IMR-90 (cell line): ENCODE measurements at regions not wholly inside any gene's neighbourhood (a gene's known extent, or its start where the extent isn't known, plus 50 kb on each side); places are given as distances from the start of the nearest gene placed in this dataset.

Source experiments
- ATAC-seq: fragments of 200-7000 bp; cut with Tn5 transposase; 2 replicates; pipeline ENCODE4 v1.9.1; 2020; ENCODE audit warnings: low read depth, mild to moderate bottlenecking, moderate library complexity
- BruUV-seq: library from RNA; stranded (reverse); fragments of 400-500 nt; replicated peaks from 2 replicates; lab custom pipeline; 2021; lab: Mats Ljungman, UMichigan
- CTCF ChIA-PET: fragments of 300-600 bp; formaldehyde crosslinking; extraction: SDS; loops from one replicate; lab custom pipeline; 2021; ENCODE audit warnings: antibody characterized with exemption; lab: Yijun Ruan, JAX
- POLR2A ChIA-PET: fragments of 300-600 bp; sonication (Branson Sonifier 250); formaldehyde crosslinking; loops from one replicate; lab custom pipeline; 2022; ENCODE audit warnings: antibody characterized with exemption; ENCODE audit not compliant: unreplicated experiment; lab: Charles Lee
- DNase-seq: peaks from one replicate; pipeline ENCODE4 v3.0.0; 2013
- H2AFZ ChIP-seq: replicated peaks from 2 replicates; pipeline ENCODE3; 2013; ENCODE audit warnings: low read length, mild to moderate bottlenecking; ENCODE audit not compliant: poor library complexity
- H2AK5ac ChIP-seq: 2 replicates; pipeline ENCODE4 v1.6.1; 2013; ENCODE audit warnings: low read depth, low read length, inconsistent platforms
- H2AK9ac ChIP-seq: replicated peaks from 2 replicates; pipeline ENCODE3; 2013; ENCODE audit warnings: mild to moderate bottlenecking, low read depth, low read length, moderate library complexity; ENCODE audit not compliant: poor library complexity
- H2BK120ac ChIP-seq: 2 replicates; pipeline ENCODE4 v1.6.1; 2013; ENCODE audit warnings: low read depth, low read length, inconsistent platforms
- H2BK15ac ChIP-seq: 3 replicates; pipeline ENCODE4 v1.6.1; 2013; ENCODE audit warnings: low read depth, low read length, inconsistent platforms
- H2BK20ac ChIP-seq: 2 replicates; pipeline ENCODE4 v1.6.1; 2013; ENCODE audit warnings: low read depth, mild to moderate bottlenecking, inconsistent platforms, low read length, moderate library complexity
- H2BK5ac ChIP-seq: 2 replicates; pipeline ENCODE4 v1.6.1; 2013; ENCODE audit warnings: mild to moderate bottlenecking, low read depth, low read length, inconsistent platforms; ENCODE audit not compliant: poor library complexity, severe bottlenecking
- H3K14ac ChIP-seq: replicated peaks from 2 replicates; pipeline ENCODE4 v1.6.1; 2013; ENCODE audit warnings: low read depth, low read length, inconsistent platforms
- H3K18ac ChIP-seq: 2 replicates; pipeline ENCODE4 v1.6.1; 2013; ENCODE audit warnings: low read depth, low read length, control low read depth
- H3K23ac ChIP-seq: 2 replicates; pipeline ENCODE4 v1.6.1; 2013; ENCODE audit warnings: low read depth, low read length, inconsistent platforms
- H3K27ac ChIP-seq: 2 replicates; pipeline ENCODE4 v1.5.1; 2013; ENCODE audit warnings: mild to moderate bottlenecking, control low read depth, low read length; ENCODE audit not compliant: insufficient read depth
- H3K27me3 ChIP-seq: 2 replicates; pipeline ENCODE4 v1.6.1; 2013; ENCODE audit warnings: low read length; ENCODE audit not compliant: control insufficient read depth, insufficient read depth
- H3K36me3 ChIP-seq: 2 replicates; pipeline ENCODE4 v1.6.1; 2013; ENCODE audit warnings: low read length, mixed read lengths; ENCODE audit not compliant: control insufficient read depth, insufficient read depth
- H3K4ac ChIP-seq: 2 replicates; pipeline ENCODE4 v1.6.1; 2013; ENCODE audit warnings: low read depth, low read length, inconsistent platforms
- H3K4me1 ChIP-seq: 2 replicates; pipeline ENCODE4 v1.6.1; 2013; ENCODE audit warnings: low read length, mixed read lengths; ENCODE audit not compliant: control insufficient read depth, insufficient read depth
- H3K4me2 ChIP-seq: 2 replicates; pipeline ENCODE4 v1.6.1; 2013; ENCODE audit warnings: low read depth, mild to moderate bottlenecking, control low read depth, low read length, moderate library complexity
- H3K4me3 ChIP-seq: 2 replicates; pipeline ENCODE4 v1.5.1; 2013; ENCODE audit warnings: low read depth, mild to moderate bottlenecking, control low read depth, low read length, moderate library complexity; ENCODE audit not compliant: insufficient read depth
- H3K56ac ChIP-seq: 2 replicates; pipeline ENCODE4 v1.6.1; 2013; ENCODE audit warnings: low read length, inconsistent platforms; ENCODE audit not compliant: insufficient read depth; ENCODE audit errors: extremely low read depth
- H3K79me1 ChIP-seq, 2 experiments: 2 replicates each; pipeline ENCODE4 v1.6.1; 2013; ENCODE audit warnings: low read length in 2 of 2, inconsistent platforms in 1 of 2, low read depth in 1 of 2
- H3K9ac ChIP-seq: 2 replicates; pipeline ENCODE4 v1.6.1; 2013; ENCODE audit warnings: low read depth, low read length, control low read depth
- H3K9me1 ChIP-seq: 2 replicates; pipeline ENCODE4 v1.6.1; 2013; ENCODE audit warnings: low read length, inconsistent platforms; ENCODE audit not compliant: insufficient read depth
- H3K9me3 ChIP-seq: 2 replicates; pipeline ENCODE4 v1.6.1; 2013; ENCODE audit warnings: low read length; ENCODE audit not compliant: control insufficient read depth, insufficient read depth
- H4K20me1 ChIP-seq: 2 replicates; pipeline ENCODE4 v1.6.1; 2013; ENCODE audit warnings: low read length, inconsistent platforms; ENCODE audit not compliant: insufficient read depth
- H4K5ac ChIP-seq: 2 replicates; pipeline ENCODE4 v1.6.1; 2013; ENCODE audit warnings: mild to moderate bottlenecking, low read depth, low read length, control low read depth
- H4K8ac ChIP-seq, 2 experiments: 2 replicates each; pipeline ENCODE4 v1.6.1; 2013; ENCODE audit warnings: low read depth in 2 of 2, low read length in 2 of 2, control low read depth in 1 of 2, inconsistent platforms in 1 of 2
- H4K91ac ChIP-seq: 2 replicates; pipeline ENCODE4 v1.6.1; 2013; ENCODE audit warnings: low read depth, low read length, inconsistent platforms; ENCODE audit not compliant: insufficient read depth
- CHD1 ChIP-seq: IDR thresholded peaks from 2 replicates; pipeline ENCODE4 v1.6.1; 2012; ENCODE audit warnings: low read depth, low read length, improper control_type of control experiment
- CTCF ChIP-seq: conservative IDR thresholded peaks from 2 replicates; pipeline ENCODE4 v1.5.1; 2012; ENCODE audit warnings: mild to moderate bottlenecking, low read depth, low read length, improper control_type of control experiment
- FOS ChIP-seq: fragments of 150-350 bp; IDR thresholded peaks from 2 replicates; pipeline ENCODE4 v1.6.1; 2016; ENCODE audit warnings: low read depth, low read length
- MAFK ChIP-seq: IDR thresholded peaks from 2 replicates; pipeline ENCODE4 v1.6.1; 2012; ENCODE audit warnings: low read depth, low read length, improper control_type of control experiment
- MAZ ChIP-seq: IDR thresholded peaks from 2 replicates; pipeline ENCODE4 v1.6.1; 2012; ENCODE audit warnings: low read depth, mild to moderate bottlenecking, low read length, improper control_type of control experiment, moderate library complexity, borderline replicate concordance
- NFE2L2 ChIP-seq: fragments of 150-350 bp; IDR thresholded peaks from 2 replicates; pipeline ENCODE4 v1.6.1; 2016; ENCODE audit warnings: low read depth, mild to moderate bottlenecking, low read length
- RAD21 ChIP-seq: IDR thresholded peaks from 2 replicates; pipeline ENCODE4 v1.6.1; 2012; ENCODE audit warnings: low read length, improper control_type of control experiment
- RCOR1 ChIP-seq: IDR thresholded peaks from 2 replicates; pipeline ENCODE4 v1.6.1; 2012; ENCODE audit warnings: mild to moderate bottlenecking, low read length, improper control_type of control experiment; ENCODE audit not compliant: insufficient replicate concordance
- RFX5 ChIP-seq: IDR thresholded peaks from 2 replicates; pipeline ENCODE4 v1.8.0; 2012; ENCODE audit warnings: low read depth, mild to moderate bottlenecking, low read length, moderate library complexity
- USF2 ChIP-seq: fragments of 150-350 bp; IDR thresholded peaks from 2 replicates; pipeline ENCODE4 v1.6.1; 2017; ENCODE audit warnings: mild to moderate bottlenecking, antibody characterized with exemption, low read length, low read depth
- whole genome bisulfite sequencing, 2 experiments: methylation state at CpG; one replicate each; pipeline versions ENCODE4 v1.1.5 to v1.1.7; 2013; ENCODE audit warnings: missing lambda C conversion rate in 2 of 2; ENCODE audit not compliant: insufficient read length in 1 of 2; ENCODE audit errors: extremely low coverage in 2 of 2; 5-methylcytosine and 5-hydroxymethylcytosine counted together
- dilution Hi-C: fragments of 300-500 bp; cut with HindIII; formaldehyde crosslinking; loops from one replicate; pipeline ENCODE4 v1.14.3; 2018; ENCODE audit warnings: low sequenced_read_pairs; ENCODE audit not compliant: unreplicated experiment
- in situ Hi-C: fragments of 300-500 bp; cut with MboI; formaldehyde crosslinking; loops from 3 replicates; pipeline ENCODE4 v1.14.3; 2019; ENCODE audit warnings: low sequenced_read_pairs, inconsistent platforms, mixed read lengths
- intact Hi-C: fragments of 100-400 bp; cut with micrococcal nuclease; formaldehyde crosslinking; loops from 2 replicates; pipeline ENCODE4 v1.10.0; 2022

- no peak overlapping the region for H3K18ac ChIP-seq
- in situ Hi-C loops = no loop called here
- H3K4me3 ChIP-seq = no peak overlapping the region
- no peaks in the 10 kb centered on the region for H3K4me1 ChIP-seq
- no peak overlapping the region for H2AK5ac ChIP-seq
- dilution Hi-C loops = no loop called here
- H4K5ac ChIP-seq = no peak overlapping the region
- ChIA-PET POLR2A (no interaction called here), CTCF (interaction anchor here (0.8 kb wide), 1 partner anchor 166 kb away, joined by 3 read pairs; no protein-coding TSS in a partner anchor)
- no peak overlapping the region for H3K23ac ChIP-seq
- no peak for TF ChIP-seq MAZ
- TF ChIP-seq RFX5 = no peak
- no peak for TF ChIP-seq MAFK
- TF ChIP-seq CTCF = no peak
- TF ChIP-seq USF2 = no peak
- no peak for TF ChIP-seq NFE2L2
- no peak for TF ChIP-seq RCOR1
- TF ChIP-seq CHD1 = no peak
- no peak for TF ChIP-seq FOS
- TF ChIP-seq RAD21 = no peak
- H2BK15ac ChIP-seq = no peak overlapping the region
- H3K79me1 ChIP-seq = no peaks in the 10 kb centered on the region
- H3K56ac ChIP-seq = no peak overlapping the region
- BruUV-seq = no TSS peak
- no peak overlapping the region for H3K4ac ChIP-seq
- H4K20me1 ChIP-seq = no peaks in the 10 kb centered on the region
- no peak overlapping the region for H2BK20ac ChIP-seq
- intact Hi-C loops = loop anchor here (5.0 kb wide), 1 partner anchor 198 kb away; no protein-coding TSS in a partner anchor
- no peak overlapping the region for H3K4me2 ChIP-seq
- no peak overlapping the region; the same call in 1 of the 2 replicates for H3K14ac ChIP-seq
- no peaks in the 10 kb centered on the region for H3K27me3 ChIP-seq
- H2AK9ac ChIP-seq = no peak overlapping the region
- H3K36me3 ChIP-seq = no peaks in the 10 kb centered on the region
- no peak overlapping the region for H4K8ac ChIP-seq
- no peak overlapping the region for H2AFZ ChIP-seq
- no peak overlapping the region for H4K91ac ChIP-seq
- H3K9me3 ChIP-seq = no peaks in the 10 kb centered on the region
- WGBS, 2 experiments = no CpG with 5 or more reads among the region's 2 CpGs
- no peak overlapping the region for H2BK120ac ChIP-seq
- no peak overlapping the region for H3K27ac ChIP-seq
- no peak for ATAC-seq
- no peak overlapping the region for H3K9ac ChIP-seq
- DNase-seq = no peak
- peaks cover 3% of the 10 kb centered on the region; the same call in 1 of the 2 replicates for H3K9me1 ChIP-seq
- no peak overlapping the region for H2BK5ac ChIP-seq
Measured at GRCh38 chr9:12889402-12890106, 114.7 kb downstream of the LURAP1L start.
